GM23338 (cell line): ENCODE measurements at regions not wholly inside any gene's neighbourhood (a gene's known extent, or its start where the extent isn't known, plus 50 kb on each side); places are given as distances from the start of the nearest gene placed in this dataset.
A peak's percentile ranks its signal among the peaks of the same experiment; 100 is the strongest.

Source experiments
- ATAC-seq: fragments of 200-7000 bp; cut with Tn5 transposase; 3 replicates; pipeline ENCODE4 v1.9.1; 2020
- DNase-seq: peaks from one replicate; pipeline ENCODE4 v3.0.0-alpha.2; 2015; ENCODE audit warnings: low spot score
- H2AFZ ChIP-seq: fragments of 200-600 bp; sonication (generic); 2 replicates; pipeline ENCODE4 v1.8.0; 2016; ENCODE audit warnings: antibody characterized with exemption, mild to moderate bottlenecking, moderate library complexity
- H3F3A ChIP-seq: fragments of 200-600 bp; sonication (generic); replicated peaks from 2 replicates; pipeline ENCODE4 v1.8.0; 2017; ENCODE audit warnings: antibody characterized with exemption, mixed run types, low read depth
- H3K27ac ChIP-seq: fragments of 200-600 bp; sonication (generic); 2 replicates; pipeline ENCODE4 v1.6.1; 2016; ENCODE audit warnings: low read depth
- H3K27me3 ChIP-seq: fragments of 200-600 bp; sonication (generic); 2 replicates; pipeline ENCODE4 v1.8.0; 2016; ENCODE audit warnings: mild to moderate bottlenecking, mixed run types, moderate library complexity; ENCODE audit not compliant: insufficient read depth
- H3K36me3 ChIP-seq: fragments of 200-600 bp; sonication (generic); 2 replicates; pipeline ENCODE4 v1.8.0; 2016; ENCODE audit warnings: mild to moderate bottlenecking; ENCODE audit not compliant: insufficient read depth
- H3K4me1 ChIP-seq: fragments of 200-600 bp; sonication (generic); 2 replicates; pipeline ENCODE4 v1.8.0; 2016; ENCODE audit warnings: mild to moderate bottlenecking, moderate library complexity; ENCODE audit not compliant: insufficient read depth
- H3K4me2 ChIP-seq: fragments of 200-600 bp; sonication (generic); 2 replicates; pipeline ENCODE4 v1.7.1; 2017; ENCODE audit warnings: mixed run types
- H3K4me3 ChIP-seq: fragments of 200-600 bp; sonication (generic); 2 replicates; pipeline ENCODE4 v1.6.1; 2016; ENCODE audit warnings: mixed run types
- H3K79me2 ChIP-seq: fragments of 200-600 bp; sonication (generic); replicated peaks from 2 replicates; pipeline ENCODE4 v1.8.0; 2017; ENCODE audit warnings: mild to moderate bottlenecking; ENCODE audit not compliant: insufficient read depth
- H3K9me2 ChIP-seq: fragments of 200-600 bp; sonication (generic); 2 replicates; pipeline ENCODE4 v1.8.0; 2017; ENCODE audit not compliant: insufficient read depth
- H4K20me1 ChIP-seq: fragments of 200-600 bp; sonication (generic); replicated peaks from 2 replicates; pipeline ENCODE4 v1.8.0; 2017; ENCODE audit warnings: mild to moderate bottlenecking; ENCODE audit not compliant: insufficient read depth
- H3K27ac Mint-ChIP-seq: 2 replicates; pipeline ENCODE4 v1.8.0; 2020; ENCODE audit warnings: inconsistent platforms, mild to moderate bottlenecking, moderate library complexity, mixed read lengths
- H3K27me3 Mint-ChIP-seq: 3 replicates; pipeline ENCODE4 v1.8.0; 2022; ENCODE audit warnings: low read depth, mild to moderate bottlenecking, moderate library complexity, mixed read lengths, inconsistent platforms; ENCODE audit not compliant: insufficient read depth, poor library complexity
- H3K36me3 Mint-ChIP-seq: 3 replicates; pipeline ENCODE4 v1.8.0; 2021; ENCODE audit warnings: low read depth, mild to moderate bottlenecking, inconsistent platforms, moderate library complexity, mixed read lengths
- H3K4me1 Mint-ChIP-seq: 3 replicates; pipeline ENCODE4 v1.8.0; 2020; ENCODE audit warnings: mild to moderate bottlenecking, inconsistent platforms, mixed read lengths
- H3K4me3 Mint-ChIP-seq: 3 replicates; pipeline ENCODE4 v1.8.0; 2021; ENCODE audit warnings: moderate library complexity, mild to moderate bottlenecking, inconsistent platforms, mixed read lengths
- H3K9me3 Mint-ChIP-seq: 3 replicates; pipeline ENCODE4 v1.8.0; 2020; ENCODE audit warnings: moderate library complexity, mild to moderate bottlenecking, inconsistent platforms, mixed read lengths
- EZH2phosphoT487 ChIP-seq: fragments of 200-600 bp; sonication (generic); IDR thresholded peaks from one replicate; pipeline ENCODE4 v1.8.1; 2018; ENCODE audit warnings: antibody characterized with exemption; ENCODE audit not compliant: unreplicated experiment
- JUNB ChIP-seq: IDR thresholded peaks from one replicate; pipeline ENCODE4 v1.6.1; 2016; ENCODE audit warnings: antibody characterized with exemption; ENCODE audit not compliant: unreplicated experiment
- POLR2AphosphoS5 ChIP-seq: IDR thresholded peaks from 2 replicates; pipeline ENCODE4 v1.6.1; 2016; ENCODE audit warnings: antibody characterized with exemption, low read depth
- TF ChIP-seq, protein P1 (sequence below): IDR thresholded peaks from 2 replicates; pipeline ENCODE4 v1.6.1; 2016; ENCODE audit warnings: antibody characterized with exemption
- TF ChIP-seq, protein P2 (sequence below): fragments of 250-450 bp; sonication (Bioruptor Pico); IDR thresholded peaks from 2 replicates; pipeline ENCODE4 v1.5.0; 2020; ENCODE audit warnings: mild to moderate bottlenecking, moderate library complexity

DNA sequence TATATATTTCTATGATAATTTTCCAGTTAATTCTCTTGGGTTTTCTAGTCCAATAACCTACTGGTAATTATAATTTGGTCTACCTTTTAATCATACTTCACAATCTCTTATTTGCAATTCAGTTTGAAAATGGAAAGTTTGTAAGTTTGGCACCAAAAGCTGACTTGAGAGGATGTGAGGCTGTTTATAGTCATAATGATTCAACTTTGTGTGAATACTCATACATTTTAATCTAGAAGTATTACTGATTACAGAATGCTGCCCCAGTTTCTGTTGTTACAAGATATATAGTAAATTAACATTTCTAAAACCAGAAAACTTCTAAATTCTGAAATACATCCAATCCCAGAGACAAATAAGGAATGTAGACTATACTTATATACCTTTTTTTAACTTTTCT, 158.2 kb downstream of the SLC38A4 start (continued):
- TF ChIP-seq, protein P1, sequence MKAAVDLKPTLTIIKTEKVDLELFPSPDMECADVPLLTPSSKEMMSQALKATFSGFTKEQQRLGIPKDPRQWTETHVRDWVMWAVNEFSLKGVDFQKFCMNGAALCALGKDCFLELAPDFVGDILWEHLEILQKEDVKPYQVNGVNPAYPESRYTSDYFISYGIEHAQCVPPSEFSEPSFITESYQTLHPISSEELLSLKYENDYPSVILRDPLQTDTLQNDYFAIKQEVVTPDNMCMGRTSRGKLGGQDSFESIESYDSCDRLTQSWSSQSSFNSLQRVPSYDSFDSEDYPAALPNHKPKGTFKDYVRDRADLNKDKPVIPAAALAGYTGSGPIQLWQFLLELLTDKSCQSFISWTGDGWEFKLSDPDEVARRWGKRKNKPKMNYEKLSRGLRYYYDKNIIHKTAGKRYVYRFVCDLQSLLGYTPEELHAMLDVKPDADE, result no peak
- TF ChIP-seq, protein P2, sequence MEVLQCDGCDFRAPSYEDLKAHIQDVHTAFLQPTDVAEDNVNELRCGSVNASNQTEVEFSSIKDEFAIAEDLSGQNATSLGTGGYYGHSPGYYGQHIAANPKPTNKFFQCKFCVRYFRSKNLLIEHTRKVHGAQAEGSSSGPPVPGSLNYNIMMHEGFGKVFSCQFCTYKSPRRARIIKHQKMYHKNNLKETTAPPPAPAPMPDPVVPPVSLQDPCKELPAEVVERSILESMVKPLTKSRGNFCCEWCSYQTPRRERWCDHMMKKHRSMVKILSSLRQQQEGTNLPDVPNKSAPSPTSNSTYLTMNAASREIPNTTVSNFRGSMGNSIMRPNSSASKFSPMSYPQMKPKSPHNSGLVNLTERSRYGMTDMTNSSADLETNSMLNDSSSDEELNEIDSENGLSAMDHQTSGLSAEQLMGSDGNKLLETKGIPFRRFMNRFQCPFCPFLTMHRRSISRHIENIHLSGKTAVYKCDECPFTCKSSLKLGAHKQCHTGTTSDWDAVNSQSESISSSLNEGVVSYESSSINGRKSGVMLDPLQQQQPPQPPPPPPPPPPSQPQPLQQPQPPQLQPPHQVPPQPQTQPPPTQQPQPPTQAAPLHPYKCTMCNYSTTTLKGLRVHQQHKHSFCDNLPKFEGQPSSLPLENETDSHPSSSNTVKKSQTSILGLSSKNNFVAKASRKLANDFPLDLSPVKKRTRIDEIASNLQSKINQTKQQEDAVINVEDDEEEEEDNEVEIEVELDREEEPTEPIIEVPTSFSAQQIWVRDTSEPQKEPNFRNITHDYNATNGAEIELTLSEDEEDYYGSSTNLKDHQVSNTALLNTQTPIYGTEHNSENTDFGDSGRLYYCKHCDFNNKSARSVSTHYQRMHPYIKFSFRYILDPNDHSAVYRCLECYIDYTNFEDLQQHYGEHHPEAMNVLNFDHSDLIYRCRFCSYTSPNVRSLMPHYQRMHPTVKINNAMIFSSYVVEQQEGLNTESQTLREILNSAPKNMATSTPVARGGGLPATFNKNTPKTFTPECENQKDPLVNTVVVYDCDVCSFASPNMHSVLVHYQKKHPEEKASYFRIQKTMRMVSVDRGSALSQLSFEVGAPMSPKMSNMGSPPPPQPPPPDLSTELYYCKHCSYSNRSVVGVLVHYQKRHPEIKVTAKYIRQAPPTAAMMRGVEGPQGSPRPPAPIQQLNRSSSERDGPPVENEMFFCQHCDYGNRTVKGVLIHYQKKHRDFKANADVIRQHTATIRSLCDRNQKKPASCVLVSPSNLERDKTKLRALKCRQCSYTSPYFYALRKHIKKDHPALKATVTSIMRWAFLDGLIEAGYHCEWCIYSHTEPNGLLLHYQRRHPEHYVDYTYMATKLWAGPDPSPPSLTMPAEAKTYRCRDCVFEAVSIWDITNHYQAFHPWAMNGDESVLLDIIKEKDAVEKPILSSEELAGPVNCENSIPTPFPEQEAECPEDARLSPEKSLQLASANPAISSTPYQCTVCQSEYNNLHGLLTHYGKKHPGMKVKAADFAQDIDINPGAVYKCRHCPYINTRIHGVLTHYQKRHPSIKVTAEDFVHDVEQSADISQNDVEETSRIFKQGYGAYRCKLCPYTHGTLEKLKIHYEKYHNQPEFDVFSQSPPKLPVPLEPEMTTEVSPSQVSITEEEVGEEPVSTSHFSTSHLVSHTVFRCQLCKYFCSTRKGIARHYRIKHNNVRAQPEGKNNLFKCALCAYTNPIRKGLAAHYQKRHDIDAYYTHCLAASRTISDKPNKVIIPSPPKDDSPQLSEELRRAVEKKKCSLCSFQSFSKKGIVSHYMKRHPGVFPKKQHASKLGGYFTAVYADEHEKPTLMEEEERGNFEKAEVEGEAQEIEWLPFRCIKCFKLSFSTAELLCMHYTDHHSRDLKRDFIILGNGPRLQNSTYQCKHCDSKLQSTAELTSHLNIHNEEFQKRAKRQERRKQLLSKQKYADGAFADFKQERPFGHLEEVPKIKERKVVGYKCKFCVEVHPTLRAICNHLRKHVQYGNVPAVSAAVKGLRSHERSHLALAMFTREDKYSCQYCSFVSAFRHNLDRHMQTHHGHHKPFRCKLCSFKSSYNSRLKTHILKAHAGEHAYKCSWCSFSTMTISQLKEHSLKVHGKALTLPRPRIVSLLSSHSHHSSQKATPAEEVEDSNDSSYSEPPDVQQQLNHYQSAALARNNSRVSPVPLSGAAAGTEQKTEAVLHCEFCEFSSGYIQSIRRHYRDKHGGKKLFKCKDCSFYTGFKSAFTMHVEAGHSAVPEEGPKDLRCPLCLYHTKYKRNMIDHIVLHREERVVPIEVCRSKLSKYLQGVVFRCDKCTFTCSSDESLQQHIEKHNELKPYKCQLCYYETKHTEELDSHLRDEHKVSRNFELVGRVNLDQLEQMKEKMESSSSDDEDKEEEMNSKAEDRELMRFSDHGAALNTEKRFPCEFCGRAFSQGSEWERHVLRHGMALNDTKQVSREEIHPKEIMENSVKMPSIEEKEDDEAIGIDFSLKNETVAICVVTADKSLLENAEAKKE (CRISPR knock-in tag), result no peak

DNA sequence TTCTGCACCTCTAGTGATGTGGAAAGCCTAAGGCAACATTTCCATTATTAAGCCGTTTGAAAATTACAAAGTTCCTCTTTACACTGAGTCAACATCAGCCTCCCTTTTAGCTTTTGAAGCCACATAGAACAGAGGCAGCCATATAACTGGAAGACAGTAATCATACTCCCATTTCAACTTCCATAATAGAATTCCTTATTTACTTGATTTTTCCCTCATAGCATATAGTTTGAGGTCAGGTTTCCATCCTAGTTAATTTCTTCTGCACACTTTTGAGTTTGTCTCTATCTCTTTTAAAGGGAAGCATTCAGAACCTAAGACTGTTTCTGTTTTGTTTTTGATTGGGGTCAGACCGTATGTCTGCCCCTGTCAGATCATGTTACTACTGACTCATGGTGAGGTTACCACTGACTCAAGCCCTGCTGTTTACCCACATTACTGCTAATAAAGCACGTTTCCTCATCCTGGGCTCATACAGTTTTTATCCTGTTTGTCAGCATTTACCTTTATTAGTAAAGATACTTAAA, 161.0 kb downstream of the SLC38A4 start:
- DNase-seq (no peak), ATAC-seq (no peak)
- Histone ChIP-seq H3K36me3 (peaks cover 7% of the 10 kb centered on the region; the same call in 1 of the 2 replicates), H3K4me3 (no peak overlapping the region), H3K27me3 (no peaks in the 10 kb centered on the region), H3K4me2 (no peak overlapping the region), H4K20me1 (no peaks in the 10 kb centered on the region), H3F3A (no peaks in the 10 kb centered on the region), H3K27ac (no peak overlapping the region), H3K79me2 (0 out of 2 replicates have a peak, but pooled peaks cover 8% of the 10 kb centered on the region), H3K4me1 (peaks cover 17% of the 10 kb centered on the region; the same call in 1 of the 2 replicates), H2AFZ (no peak overlapping the region), H3K9me2 (peaks cover 7% of the 10 kb centered on the region)
- Mint-ChIP-seq H3K9me3 (peaks cover 19% of the 10 kb centered on the region), H3K27ac (peak overlapping the region; percentile 48; the same call in 1 of the 2 replicates), H3K4me3 (no peak overlapping the region), H3K27me3 (peaks cover 11% of the 10 kb centered on the region), H3K36me3 (peaks cover 22% of the 10 kb centered on the region), H3K4me1 (peaks cover 44% of the 10 kb centered on the region)
- no peak for TF ChIP-seq JUNB
- TF ChIP-seq POLR2AphosphoS5, result no peak
- TF ChIP-seq, protein P1, result no peak
- no peak for TF ChIP-seq EZH2phosphoT487
- TF ChIP-seq, protein P2 (CRISPR knock-in tag), result no peak
